ENCODE measurements at regions not wholly inside any gene's neighbourhood (a gene's known extent, or its start where the extent isn't known, plus 50 kb on each side); places are given as distances from the start of the nearest gene placed in this dataset.

- TF ChIP-seq CTCF (IDR thresholded peaks at IDR 0.05) (no peak), EP300 (IDR thresholded peaks at IDR 0.05) (no peak)
These were observed 59.1 kb upstream of the PDC start for GRCh38 chr1:186519982-186520381.

Measured in ovary (tissue), 3 donors.